Adrenal gland (tissue), 9 donors: ENCODE measurements at regions not wholly inside any gene's neighbourhood (a gene's known extent, or its start where the extent isn't known, plus 50 kb on each side); places are given as distances from the start of the nearest gene placed in this dataset.
"Not testable (repeated sequence)": the region's sequence is repeated elsewhere in the genome, so short reads cannot be mapped to it uniquely, and the experiment has no call there.

Source experiments
- DNase-seq, 7 donors: peaks; one replicate each; pipeline ENCODE4 v3.0.0-alpha.2; 2019 to 2020
- H3K27ac ChIP-seq, 5 donors: fragments of 200-600 bp; sonication (generic) in 4 of 5; 1 replicate in 3 of 5; 2 replicates in 2 of 5; pipeline versions ENCODE4 v1.5.1 to v1.8.0; 2016 to 2020; ENCODE audit warnings: mild to moderate bottlenecking in 1 of 5
- H3K27me3 ChIP-seq: fragments of 200-600 bp; 2 replicates; pipeline ENCODE4 v1.8.0; 2021
- H3K36me3 ChIP-seq, 2 donors: fragments of 200-600 bp; replicated peaks in 1 of 2; 1 replicate in 1 of 2; 2 replicates in 1 of 2; pipeline versions ENCODE4 v1.5.1 to v1.8.0; 2018 to 2022
- H3K4me1 ChIP-seq, 2 donors: fragments of 200-600 bp; replicated peaks in 1 of 2; 1 replicate in 1 of 2; 2 replicates in 1 of 2; pipeline versions ENCODE4 v1.5.1 to v1.8.0; 2018 to 2021
- H3K4me3 ChIP-seq, 4 donors: fragments of 200-600 bp; sonication (generic) in 3 of 4; one replicate each; pipeline ENCODE4 v1.5.1; 2016 to 2018
- H3K9me3 ChIP-seq, 3 donors: fragments of 200-600 bp; sonication (generic) in 1 of 3; replicated peaks in 1 of 3; 1 replicate in 2 of 3; 2 replicates in 1 of 3; pipeline versions ENCODE4 v1.5.1 to v1.8.0; 2016 to 2021
- CTCF ChIP-seq, 6 experiments: fragments of 450-650 bp in 4 of 6; fragments of 200-600 bp in 2 of 6; sonication (generic) in 1 of 6; IDR thresholded peaks; 1 replicate in 5 of 6; 2 replicates in 1 of 6; pipeline versions ENCODE4 v1.5.1 to v1.8.0; 2016 to 2021; ENCODE audit warnings: antibody characterized with exemption in 6 of 6, mild to moderate bottlenecking in 2 of 6, moderate library complexity in 1 of 6
- POLR2A ChIP-seq, 2 donors: fragments of 450-650 bp; IDR thresholded peaks; one replicate each; pipeline ENCODE4 v1.6.1; 2017; ENCODE audit warnings: antibody characterized with exemption in 2 of 2, mild to moderate bottlenecking in 2 of 2, moderate library complexity in 1 of 2
- WGBS, 4 donors: extraction: QIAGEN DNeasy Blood & Tissue Kit in 2 of 4; methylation state at CpG; one replicate each; pipeline versions ENCODE4 v1.1.5 to v1.1.7; 2013 to 2017; 5-methylcytosine and 5-hydroxymethylcytosine counted together
- intact Hi-C, 2 donors: fragments of 100-400 bp; cut with DNase I; formaldehyde crosslinking; loops; one replicate each; pipeline versions ENCODE4 v1.14.1 to v1.15.0; 2022 to 2023
- donor health status: healthy with polysubstance abuse.
- donor health status: Bipolar disorder and iron deficiency.
- donor health status: DM: yes; HTN: yes; CAD: no.
- donor health status: DM: no; HTN: no; CAD: no.
- donor health status: DM: no; HTN: no; CAD: no.

DNA sequence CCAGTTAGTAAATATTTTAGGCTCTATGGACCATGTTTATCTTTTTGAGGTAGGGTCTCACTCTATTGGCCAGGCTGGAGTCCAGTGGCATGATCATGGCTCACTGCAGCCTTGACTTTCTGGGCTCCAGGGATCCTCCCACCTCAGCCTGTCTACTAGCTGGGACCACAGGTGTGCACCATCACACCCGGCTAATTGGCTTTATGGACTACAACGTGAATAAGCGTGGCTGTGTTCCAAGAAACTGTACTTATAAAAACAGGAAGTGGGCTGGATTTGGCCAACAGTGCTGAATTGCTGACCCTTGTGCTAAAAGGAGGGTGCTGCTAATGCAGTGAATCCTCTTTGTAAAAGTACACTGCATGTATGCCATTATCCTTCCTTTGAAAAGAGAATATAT, 111.7 kb upstream of the CDK13 start:
- WGBS, 4 donors, result 25 to 31% (median 30%) methylated on average over 3 of the region's 3 CpGs
- H3K27ac ChIP-seq, result no peak overlapping the region
- H3K4me3 ChIP-seq, result no peak overlapping the region
- H3K36me3 ChIP-seq, result no peaks in the 10 kb centered on the region
- peak in 3 of 7 donors; percentile 17 to 36 (median 18) for DNase-seq
- H3K27me3 ChIP-seq, result no peaks in the 10 kb centered on the region
- peaks cover 4 to 6% of the 10 kb centered on the region in 2 donors for H3K4me1 ChIP-seq
- TF ChIP-seq CTCF (IDR thresholded peaks at IDR 0.05) (no peak), POLR2A (IDR thresholded peaks at IDR 0.05) (no peak)
- H3K9me3 ChIP-seq, result no peaks in the 10 kb centered on the region
- intact Hi-C loops, result no loop called here

- Histone ChIP-seq H3K4me3 (no peak overlapping the region), H3K27me3 (no peaks in the 10 kb centered on the region), H3K36me3 (no peaks in the 10 kb centered on the region), H3K9me3 (no peaks in the 10 kb centered on the region), H3K27ac (no peak overlapping the region), H3K4me1 (no peaks in the 10 kb centered on the region)
- TF ChIP-seq CTCF (IDR thresholded peaks at IDR 0.05) (no peak), POLR2A (IDR thresholded peaks at IDR 0.05) (no peak)
- intact Hi-C loops, result no loop called here
- WGBS, 4 donors, result 66 to 88% (median 72%) methylated on average over 2 of the region's 2 CpGs
- no peak for DNase-seq
Observed at GRCh38 chr7:39845006-39845405, 105.0 kb upstream of the CDK13 start.

DNA sequence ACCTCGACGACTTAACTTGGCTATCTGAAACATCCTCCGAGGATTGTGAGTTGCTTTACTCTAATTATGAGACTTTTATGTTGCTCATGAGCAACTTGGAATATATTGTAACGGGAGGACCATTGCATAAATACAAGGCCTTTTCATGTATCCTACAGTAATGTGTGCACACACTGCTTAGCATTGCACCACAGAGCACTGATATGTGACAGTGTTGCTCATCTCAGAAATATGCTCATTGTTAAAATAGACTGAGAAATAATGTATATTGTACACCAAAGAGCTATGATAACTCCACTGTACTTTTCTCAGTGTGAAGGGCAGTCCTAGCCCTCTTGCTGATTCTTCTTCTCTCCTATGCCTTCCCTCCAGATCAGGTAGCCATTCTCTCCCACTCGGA, 102.8 kb upstream of the CDK13 start:
- intact Hi-C loops, result no loop called here
- DNase-seq, result no peak
- Histone ChIP-seq H3K4me3 (no peak overlapping the region), H3K36me3 (no peaks in the 10 kb centered on the region), H3K27me3 (peaks cover 5% of the 10 kb centered on the region), H3K27ac (no peak overlapping the region), H3K4me1 (no peaks in the 10 kb centered on the region), H3K9me3 (no peaks in the 10 kb centered on the region)
- 88 to 95% (median 89%) methylated on average over 5 of the region's 5 CpGs for WGBS, 4 donors
- no peak for TF ChIP-seq CTCF (IDR thresholded peaks at IDR 0.05)
- no peak for TF ChIP-seq POLR2A (IDR thresholded peaks at IDR 0.05)

- no peak for TF ChIP-seq CTCF (IDR thresholded peaks at IDR 0.05)
- TF ChIP-seq POLR2A (IDR thresholded peaks at IDR 0.05), result no peak
- H3K27ac ChIP-seq, result no peak overlapping the region
- H3K36me3 ChIP-seq, result no peaks in the 10 kb centered on the region
- peaks cover 5% of the 10 kb centered on the region for H3K27me3 ChIP-seq
- intact Hi-C loops, result no loop called here
- peaks cover 0 to 3% of the 10 kb centered on the region in 2 donors for H3K4me1 ChIP-seq
- no peak for DNase-seq
- 72 to 85% (median 80%) methylated on average over 2 of the region's 2 CpGs for WGBS, 4 donors
- H3K4me3 ChIP-seq, result no peak overlapping the region
- H3K9me3 ChIP-seq, result no peaks in the 10 kb centered on the region
Observed at GRCh38 chr7:39851466-39852045, 98.5 kb upstream of the CDK13 start.

- H3K36me3 ChIP-seq, H3K4me1 ChIP-seq, intact Hi-C loops, H3K27ac ChIP-seq, DNase-seq, H3K27me3 ChIP-seq, H3K9me3 ChIP-seq: not testable (repeated sequence)
- peak overlapping the region in 1 of 4 donors; percentile 44 for H3K4me3 ChIP-seq
- 14 to 28% (median 21%) methylated on average over 17 to 25 of the region's 36 CpGs for WGBS, 4 donors
Observed at GRCh38 chr7:39854616-39855324, 95.3 kb upstream of the CDK13 start.
